SW 1271 (cell line): ENCODE measurements at regions not wholly inside any gene's neighbourhood (a gene's known extent, or its start where the extent isn't known, plus 50 kb on each side); places are given as distances from the start of the nearest gene placed in this dataset.

Experiments used
- DNase-seq, 2 experiments: peaks; one replicate each; lab custom pipeline; 2025; lab: John Stamatoyannopoulos, UW

GRCh38 chr13:58051396-58051795 lies 419.9 kb downstream of the PCDH17 start:
- no peak for DNase-seq

- DNase-seq = no peak
Observed at GRCh38 chr13:58051807-58052375, 420.3 kb downstream of the PCDH17 start.

GRCh38 chr13:58056426-58056825 lies 424.9 kb downstream of the PCDH17 start:
- DNase-seq = no peak

- DNase-seq = no peak
Observed at GRCh38 chr13:58059624-58060023, 428.1 kb downstream of the PCDH17 start.

GRCh38 chr13:58080806-58081205 lies 449.3 kb downstream of the PCDH17 start:
- DNase-seq = no peak

GRCh38 chr13:58081301-58081820 lies 449.8 kb downstream of the PCDH17 start:
- DNase-seq = no peak

- no peak for DNase-seq
Observed at GRCh38 chr13:58083064-58083463, 451.5 kb downstream of the PCDH17 start.

- DNase-seq = no peak
Observed at GRCh38 chr13:58085274-58085673, 453.7 kb downstream of the PCDH17 start.

GRCh38 chr13:58085819-58086218 lies 454.3 kb downstream of the PCDH17 start:
- DNase-seq = no peak

GRCh38 chr13:58087566-58087965 lies 456.0 kb downstream of the PCDH17 start:
- DNase-seq = no peak

GRCh38 chr13:58093394-58093793 lies 461.9 kb downstream of the PCDH17 start:
- no peak for DNase-seq

- DNase-seq = no peak
Observed at GRCh38 chr13:58097831-58098230, 466.3 kb downstream of the PCDH17 start.

- no peak for DNase-seq
Observed at GRCh38 chr13:58119351-58119750, 487.8 kb downstream of the PCDH17 start.

GRCh38 chr13:58119804-58120203 lies 488.3 kb downstream of the PCDH17 start:
- no peak for DNase-seq

GRCh38 chr13:58126496-58126895 lies 495.0 kb downstream of the PCDH17 start:
- DNase-seq = no peak

- DNase-seq = no peak
Observed at GRCh38 chr13:58134012-58134411, 502.5 kb downstream of the PCDH17 start.

GRCh38 chr13:58134525-58134924 lies 503.0 kb downstream of the PCDH17 start:
- no peak for DNase-seq

- no peak for DNase-seq
Observed at GRCh38 chr13:58142952-58143351, 511.4 kb downstream of the PCDH17 start.

GRCh38 chr13:58144616-58145015 lies 513.1 kb downstream of the PCDH17 start:
- DNase-seq = no peak

GRCh38 chr13:58151452-58151851 lies 519.9 kb downstream of the PCDH17 start:
- DNase-seq = no peak

- DNase-seq = no peak
Observed at GRCh38 chr13:58160980-58161379, 529.4 kb downstream of the PCDH17 start.

GRCh38 chr13:58165617-58166016 lies 534.1 kb downstream of the PCDH17 start:
- no peak for DNase-seq

- DNase-seq = no peak
Observed at GRCh38 chr13:58181111-58181510, 549.6 kb downstream of the PCDH17 start.

- DNase-seq = no peak
Observed at GRCh38 chr13:58187881-58188280, 556.3 kb downstream of the PCDH17 start.
